Thyroid gland (tissue), 4 donors: ENCODE measurements at regions not wholly inside any gene's neighbourhood (a gene's known extent, or its start where the extent isn't known, plus 50 kb on each side); places are given as distances from the start of the nearest gene placed in this dataset.

ENCODE experiments used
- DNase-seq, 2 donors: peaks; one replicate each; pipeline ENCODE4 v3.0.0-alpha.2; 2019
- H3K27ac ChIP-seq, 3 donors: fragments of 200-600 bp; sonication (generic); 1 replicate in 2 of 3; 2 replicates in 1 of 3; pipeline ENCODE4 v1.5.1; 2016 to 2019; ENCODE audit warnings: mild to moderate bottlenecking in 1 of 3, moderate library complexity in 1 of 3
- H3K27me3 ChIP-seq: fragments of 200-600 bp; sonication (generic); one replicate; pipeline ENCODE4 v1.5.1; 2019
- H3K36me3 ChIP-seq, 2 donors: fragments of 200-600 bp; sonication (generic); one replicate each; pipeline ENCODE4 v1.5.1; 2016 to 2019
- H3K4me1 ChIP-seq, 2 donors: fragments of 200-600 bp; sonication (generic); one replicate each; pipeline ENCODE4 v1.5.1; 2017 to 2019
- H3K4me3 ChIP-seq, 3 donors: fragments of 200-600 bp; sonication (generic); replicated peaks in 1 of 3; 1 replicate in 2 of 3; 2 replicates in 1 of 3; pipeline ENCODE4 v1.5.1; 2016; ENCODE audit warnings: mild to moderate bottlenecking in 1 of 3
- H3K9me3 ChIP-seq: fragments of 200-600 bp; sonication (generic); one replicate; pipeline ENCODE4 v1.5.1; 2017
- POLR2A ChIP-seq, 2 donors: fragments of 450-650 bp; IDR thresholded peaks; one replicate each; pipeline ENCODE4 v1.6.1; 2017; ENCODE audit warnings: antibody characterized with exemption in 2 of 2, mild to moderate bottlenecking in 2 of 2, moderate library complexity in 1 of 2
- WGBS, 2 donors: methylation state at CpG; one replicate each; pipeline ENCODE4 v1.1.5; 2017; 5-methylcytosine and 5-hydroxymethylcytosine counted together
- intact Hi-C: fragments of 100-400 bp; cut with DNase I; formaldehyde crosslinking; loops from one replicate; pipeline ENCODE4 v1.15.1; 2023
- TF ChIP-seq, protein P1 (sequence below), 6 experiments: fragments of 200-600 bp in 3 of 6; fragments of 450-650 bp in 3 of 6; sonication (generic) in 3 of 6; IDR thresholded peaks; one replicate each; pipeline ENCODE4 v1.5.1; 2016 to 2019; ENCODE audit warnings: antibody characterized with exemption in 6 of 6, mild to moderate bottlenecking in 2 of 6, inconsistent platforms in 1 of 6, moderate library complexity in 1 of 6

- intact Hi-C loops, result no loop called here
- 73 to 88% methylated on average over 7 to 15 of the region's 15 CpGs for WGBS, 2 donors
- no peaks in the 10 kb centered on the region for H3K4me1 ChIP-seq
- H3K27ac ChIP-seq, result peak overlapping the region in 1 of 3 donors; percentile 48
- no peak for DNase-seq
- H3K27me3 ChIP-seq, result no peaks in the 10 kb centered on the region
- TF ChIP-seq POLR2A (IDR thresholded peaks at IDR 0.05), result no peak
- TF ChIP-seq, protein P1, sequence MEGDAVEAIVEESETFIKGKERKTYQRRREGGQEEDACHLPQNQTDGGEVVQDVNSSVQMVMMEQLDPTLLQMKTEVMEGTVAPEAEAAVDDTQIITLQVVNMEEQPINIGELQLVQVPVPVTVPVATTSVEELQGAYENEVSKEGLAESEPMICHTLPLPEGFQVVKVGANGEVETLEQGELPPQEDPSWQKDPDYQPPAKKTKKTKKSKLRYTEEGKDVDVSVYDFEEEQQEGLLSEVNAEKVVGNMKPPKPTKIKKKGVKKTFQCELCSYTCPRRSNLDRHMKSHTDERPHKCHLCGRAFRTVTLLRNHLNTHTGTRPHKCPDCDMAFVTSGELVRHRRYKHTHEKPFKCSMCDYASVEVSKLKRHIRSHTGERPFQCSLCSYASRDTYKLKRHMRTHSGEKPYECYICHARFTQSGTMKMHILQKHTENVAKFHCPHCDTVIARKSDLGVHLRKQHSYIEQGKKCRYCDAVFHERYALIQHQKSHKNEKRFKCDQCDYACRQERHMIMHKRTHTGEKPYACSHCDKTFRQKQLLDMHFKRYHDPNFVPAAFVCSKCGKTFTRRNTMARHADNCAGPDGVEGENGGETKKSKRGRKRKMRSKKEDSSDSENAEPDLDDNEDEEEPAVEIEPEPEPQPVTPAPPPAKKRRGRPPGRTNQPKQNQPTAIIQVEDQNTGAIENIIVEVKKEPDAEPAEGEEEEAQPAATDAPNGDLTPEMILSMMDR (IDR thresholded peaks at IDR 0.05), result no peak
- no peak overlapping the region for H3K4me3 ChIP-seq
- H3K9me3 ChIP-seq, result no peaks in the 10 kb centered on the region
- H3K36me3 ChIP-seq, result no peaks in the 10 kb centered on the region
These were observed 211.9 kb upstream of the IRX4 start for GRCh38 chr5:2094616-2094995.

GRCh38 chr5:2093859-2094615 is 211.3 kb upstream of the IRX4 start:
- no peak overlapping the region for H3K4me3 ChIP-seq
- peak overlapping the region in 1 of 3 donors; percentile 48 for H3K27ac ChIP-seq
- WGBS, 2 donors, result 81 to 86% methylated on average over 24 of the region's 24 CpGs
- no peaks in the 10 kb centered on the region for H3K27me3 ChIP-seq
- no peak for TF ChIP-seq POLR2A (IDR thresholded peaks at IDR 0.05)
- TF ChIP-seq, protein P1 (IDR thresholded peaks at IDR 0.05), result no peak
- intact Hi-C loops, result no loop called here
- no peaks in the 10 kb centered on the region for H3K9me3 ChIP-seq
- H3K36me3 ChIP-seq, result no peaks in the 10 kb centered on the region
- no peaks in the 10 kb centered on the region for H3K4me1 ChIP-seq
- peak in 1 of 2 donors; percentile 5 for DNase-seq

DNA sequence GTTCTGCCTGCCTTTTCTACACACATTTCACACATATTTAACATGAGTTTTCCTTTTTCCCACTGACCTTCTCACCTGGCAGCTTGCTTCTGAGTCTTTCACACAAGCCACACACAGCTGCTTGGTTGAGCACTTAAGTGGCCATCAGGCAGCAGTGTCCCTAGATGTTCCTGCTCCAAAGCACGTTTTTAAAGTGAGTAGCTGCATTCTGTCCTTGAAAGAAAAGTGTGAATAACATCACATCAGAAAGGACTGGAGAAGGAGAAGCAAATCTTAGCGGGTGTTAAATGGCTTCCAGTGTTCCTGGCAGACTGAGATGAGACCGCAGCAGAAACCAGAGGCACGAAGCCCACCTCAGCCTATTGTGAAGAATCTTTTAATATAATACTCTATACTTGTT is 209.2 kb upstream of the IRX4 start:
- intact Hi-C loops, result no loop called here
- 31 to 36% methylated on average over 4 of the region's 4 CpGs for WGBS, 2 donors
- Histone ChIP-seq H3K27me3 (no peaks in the 10 kb centered on the region), H3K36me3 (no peaks in the 10 kb centered on the region), H3K9me3 (no peaks in the 10 kb centered on the region), H3K4me3 (no peak overlapping the region), H3K27ac (no peak overlapping the region), H3K4me1 (no peaks in the 10 kb centered on the region)
- peak; percentile 37 to 43 for DNase-seq
- TF ChIP-seq, protein P1 (IDR thresholded peaks at IDR 0.05), result no peak
- TF ChIP-seq POLR2A (IDR thresholded peaks at IDR 0.05), result no peak

DNA sequence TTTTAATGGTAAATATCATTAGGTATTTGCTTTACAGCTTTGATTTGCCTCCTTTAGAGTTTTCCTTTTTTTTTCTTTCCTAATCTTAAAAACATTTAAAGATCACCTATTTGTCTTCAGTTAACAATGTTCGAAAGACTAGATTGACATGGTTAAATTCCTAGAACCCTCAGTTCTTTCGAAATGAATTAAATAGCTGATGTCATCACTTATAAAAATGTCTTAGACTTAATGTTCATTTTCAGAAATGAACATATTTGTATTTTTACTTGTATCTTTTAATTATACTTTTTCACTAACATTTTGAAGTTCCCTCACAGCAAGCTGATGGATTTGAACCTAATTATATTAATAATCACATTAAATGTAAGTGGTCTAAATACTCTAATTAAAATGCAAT is 205.3 kb upstream of the IRX4 start:
- no peaks in the 10 kb centered on the region for H3K27me3 ChIP-seq
- DNase-seq, result no peak
- no peak overlapping the region for H3K27ac ChIP-seq
- intact Hi-C loops, result no loop called here
- TF ChIP-seq, protein P1 (IDR thresholded peaks at IDR 0.05), result no peak
- no peak for TF ChIP-seq POLR2A (IDR thresholded peaks at IDR 0.05)
- WGBS, 2 donors, result 86 to 90% methylated on average over 2 of the region's 2 CpGs
- H3K9me3 ChIP-seq, result no peaks in the 10 kb centered on the region
- no peaks in the 10 kb centered on the region for H3K4me1 ChIP-seq
- H3K4me3 ChIP-seq, result no peak overlapping the region
- no peaks in the 10 kb centered on the region for H3K36me3 ChIP-seq

DNA sequence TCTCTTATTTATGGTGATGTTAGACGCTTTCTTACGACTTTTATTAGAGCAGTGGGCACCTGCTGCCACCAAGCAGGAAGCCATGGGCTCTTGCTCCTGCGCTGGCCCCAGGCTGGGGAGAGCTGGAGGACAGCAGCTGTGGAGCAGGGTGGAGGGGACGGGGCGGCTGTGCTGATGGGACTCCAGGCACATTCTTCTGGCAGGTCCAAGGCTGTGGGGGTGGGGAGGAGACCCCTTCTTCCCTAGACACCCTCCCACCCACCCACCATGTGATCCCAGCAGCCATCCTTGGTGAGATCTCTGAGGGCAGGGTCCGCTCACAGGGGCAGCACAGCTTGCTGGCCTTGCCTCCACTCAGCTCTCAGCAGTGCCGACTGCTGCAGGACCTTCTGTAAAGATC is 192.6 kb upstream of the IRX4 start:
- DNase-seq, result no peak
- intact Hi-C loops, result no loop called here
- TF ChIP-seq POLR2A (IDR thresholded peaks at IDR 0.05), result no peak
- TF ChIP-seq, protein P1 (IDR thresholded peaks at IDR 0.05), result no peak

More for the DNA sequence above, 192.6 kb upstream of the IRX4 start:
- H3K36me3 ChIP-seq, result no peaks in the 10 kb centered on the region
- H3K27ac ChIP-seq, result no peak overlapping the region
- WGBS, 2 donors, result 89 to 91% methylated on average over 3 to 6 of the region's 7 CpGs
- no peaks in the 10 kb centered on the region for H3K4me1 ChIP-seq
- no peaks in the 10 kb centered on the region for H3K27me3 ChIP-seq
- H3K9me3 ChIP-seq, result no peaks in the 10 kb centered on the region
- H3K4me3 ChIP-seq, result no peak overlapping the region
